ENCODE measurements at regions not wholly inside any gene's neighbourhood (a gene's known extent, or its start where the extent isn't known, plus 50 kb on each side); places are given as distances from the start of the nearest gene placed in this dataset.

- TF ChIP-seq PBX2 (CRISPR knock-in tag; IDR thresholded peaks at IDR 0.05; ENCODE audit: low read depth) (no peak), PBX2 (tag; conservative IDR thresholded peaks at IDR 0.05; ENCODE audit: low read depth) (no peak), THRAP3 (IDR thresholded peaks at IDR 0.05; ENCODE audit: borderline replicate concordance) (no peak), NR1H2 (CRISPR knock-in tag; IDR thresholded peaks at IDR 0.05) (no peak), RREB1 (CRISPR knock-in tag; IDR thresholded peaks at IDR 0.05) (no peak), ETS2 (tag; IDR thresholded peaks at IDR 0.05; ENCODE audit: borderline replicate concordance, poor library complexity, severe bottlenecking) (no peak), FOXJ3 (CRISPR knock-in tag; IDR thresholded peaks at IDR 0.05) (no peak)
Measured at GRCh38 chr1:165010418-165011070, 346.0 kb downstream of the LMX1A start (continued).
